ENCODE measurements at regions not wholly inside any gene's neighbourhood (a gene's known extent, or its start where the extent isn't known, plus 50 kb on each side); places are given as distances from the start of the nearest gene placed in this dataset.

DNA sequence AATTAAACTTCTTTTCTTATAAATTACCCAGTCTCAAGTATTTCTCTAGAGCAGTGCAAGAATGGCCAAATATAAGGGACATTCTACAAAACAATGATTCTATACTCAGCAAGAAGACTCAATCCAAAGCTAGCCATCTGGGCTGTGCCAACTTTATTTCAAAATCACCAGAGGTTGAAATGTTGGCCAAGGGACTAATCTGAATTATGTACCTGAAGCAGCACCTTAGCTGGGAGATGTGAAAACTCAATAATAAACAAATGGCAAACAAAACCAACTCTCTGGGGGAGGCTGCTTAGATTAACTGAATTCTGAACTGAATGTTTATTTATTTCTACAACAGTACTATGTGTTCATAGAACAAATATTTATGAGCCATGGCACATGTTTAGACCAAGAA, 251.3 kb downstream of the RDH14 start:
- dilution Hi-C loops (cut with MboI; ENCODE audit: extremely low pct_ligation_motif_present, low sequenced_read_pairs): no loop called here
- no peaks in the 10 kb centered on the region for H4K20me1 ChIP-seq (ENCODE audit: control insufficient read depth, extremely low read depth, insufficient read depth, low read length)

GRCh38 chr2:18304849-18305248, 255.6 kb downstream of the RDH14 start:
- H3K79me2 ChIP-seq (ENCODE audit: control insufficient read depth, insufficient read depth, low read length): peaks cover 17% of the 10 kb centered on the region
- peaks cover 14% of the 10 kb centered on the region for H3K4me1 ChIP-seq (ENCODE audit: control insufficient read depth, extremely low read depth, insufficient read depth, low read length)
- H3K27ac ChIP-seq (ENCODE audit: control insufficient read depth, insufficient read depth, low read length): no peak overlapping the region
- no peak overlapping the region for H3K4me2 ChIP-seq (ENCODE audit: control insufficient read depth, extremely low read depth, insufficient read depth, low read depth, low read length)
- TF ChIP-seq EZH2 (IDR thresholded peaks at IDR 0.05; ENCODE audit: low read length) (no peak), CTCF (optimal IDR thresholded peaks at IDR 0.05 in 1 of 3, IDR thresholded peaks at IDR 0.05 in 1 of 3, conservative IDR thresholded peaks at IDR 0.05 in 1 of 3; ENCODE audit: extremely low read depth in 1 of 3, insufficient read depth in 2 of 3, low read length in 3 of 3) (no peak)
- H3K9me1 ChIP-seq (ENCODE audit: control insufficient read depth, extremely low read depth, insufficient read depth, low read length): peaks cover 2% of the 10 kb centered on the region
- no peak overlapping the region for H2AFZ ChIP-seq (ENCODE audit: control insufficient read depth, low read length)
- dilution Hi-C loops (cut with MboI; ENCODE audit: extremely low pct_ligation_motif_present, low sequenced_read_pairs): no loop called here
- no peaks in the 10 kb centered on the region for H3K27me3 ChIP-seq (ENCODE audit: control insufficient read depth, extremely low read depth, insufficient read depth, low read length)
- H4K20me1 ChIP-seq (ENCODE audit: control insufficient read depth, extremely low read depth, insufficient read depth, low read length): no peaks in the 10 kb centered on the region
- H3K4me3 ChIP-seq (ENCODE audit: control insufficient read depth in 2 of 3, extremely low read depth in 1 of 3, insufficient read depth in 2 of 3, low read depth in 1 of 3, low read length in 3 of 3): no peak overlapping the region
- H3K36me3 ChIP-seq (ENCODE audit: control insufficient read depth in 2 of 2, extremely low read depth in 1 of 2, insufficient read depth in 2 of 2, low read length in 2 of 2): peaks cover 2 to 5% of the 10 kb centered on the region in 2 experiments
- no peak for FAIRE-seq
- DNase-seq (ENCODE audit: low read depth, low spot score): no peak
- H3K9ac ChIP-seq (ENCODE audit: control insufficient read depth, extremely low read depth, insufficient read depth, low read length): no peak overlapping the region
- no peaks in the 10 kb centered on the region for H3K9me3 ChIP-seq (ENCODE audit: control insufficient read depth, low read depth, low read length)

More for the DNA sequence above, 251.3 kb downstream of the RDH14 start:
- Histone ChIP-seq H3K9me3 (ENCODE audit: control insufficient read depth, low read depth, low read length) (no peaks in the 10 kb centered on the region), H2AFZ (ENCODE audit: control insufficient read depth, low read length) (no peak overlapping the region), H3K4me3 (ENCODE audit: control insufficient read depth in 2 of 3, extremely low read depth in 1 of 3, insufficient read depth in 2 of 3, low read depth in 1 of 3, low read length in 3 of 3) (no peak overlapping the region), H3K27ac (ENCODE audit: control insufficient read depth, insufficient read depth, low read length) (no peak overlapping the region), H3K27me3 (ENCODE audit: control insufficient read depth, extremely low read depth, insufficient read depth, low read length) (no peaks in the 10 kb centered on the region), H3K4me2 (ENCODE audit: control insufficient read depth, extremely low read depth, insufficient read depth, low read depth, low read length) (no peak overlapping the region), H3K79me2 (ENCODE audit: control insufficient read depth, insufficient read depth, low read length) (peaks cover 4% of the 10 kb centered on the region), H3K9me1 (ENCODE audit: control insufficient read depth, extremely low read depth, insufficient read depth, low read length) (no peaks in the 10 kb centered on the region), H3K9ac (ENCODE audit: control insufficient read depth, extremely low read depth, insufficient read depth, low read length) (no peak overlapping the region), H3K36me3 (ENCODE audit: control insufficient read depth in 2 of 2, extremely low read depth in 1 of 2, insufficient read depth in 2 of 2, low read length in 2 of 2) (peaks cover 5% of the 10 kb centered on the region in 2 experiments), H3K4me1 (ENCODE audit: control insufficient read depth, extremely low read depth, insufficient read depth, low read length) (peaks cover 12% of the 10 kb centered on the region)
- FAIRE-seq (no peak), DNase-seq (ENCODE audit: low read depth, low spot score) (no peak)
- no peak for TF ChIP-seq CTCF (optimal IDR thresholded peaks at IDR 0.05 in 1 of 3, IDR thresholded peaks at IDR 0.05 in 1 of 3, conservative IDR thresholded peaks at IDR 0.05 in 1 of 3; ENCODE audit: extremely low read depth in 1 of 3, insufficient read depth in 2 of 3, low read length in 3 of 3)

Data from keratinocyte (primary cell).